Small intestine (tissue), 7 donors: ENCODE measurements at regions not wholly inside any gene's neighbourhood (a gene's known extent, or its start where the extent isn't known, plus 50 kb on each side); places are given as distances from the start of the nearest gene placed in this dataset.

ENCODE experiments used
- DNase-seq, 2 donors: peaks; one replicate each; pipeline versions ENCODE4 v3.0.0 to v3.0.0-alpha.2; 2013
- FAIRE-seq: peaks from 2 replicates; lab custom pipeline; 2012; peaks lifted over from hg19 to GRCh38; lab: Jason Lieb, UNC
- H3K27ac ChIP-seq, 3 donors: one replicate each; pipeline ENCODE4 v1.5.1; 2013; ENCODE audit warnings: low read length in 2 of 3, mild to moderate bottlenecking in 2 of 3, control low read depth in 1 of 3, inconsistent platforms in 1 of 3, low read depth in 1 of 3, moderate library complexity in 1 of 3
- H3K27me3 ChIP-seq, 3 donors: one replicate each; pipeline ENCODE4 v1.6.1; 2013; ENCODE audit warnings: low read length in 3 of 3, inconsistent platforms in 1 of 3; ENCODE audit not compliant: control insufficient read depth in 3 of 3, insufficient read depth in 3 of 3
- H3K36me3 ChIP-seq, 3 donors: one replicate each; pipeline ENCODE4 v1.6.1; 2013; ENCODE audit warnings: low read length in 3 of 3, inconsistent platforms in 1 of 3, low read depth in 1 of 3, mild to moderate bottlenecking in 1 of 3, moderate library complexity in 1 of 3; ENCODE audit not compliant: control insufficient read depth in 3 of 3, insufficient read depth in 2 of 3
- H3K4me1 ChIP-seq, 3 donors: one replicate each; pipeline ENCODE4 v1.6.1; 2013; ENCODE audit warnings: low read length in 2 of 3, inconsistent platforms in 1 of 3, low read depth in 1 of 3, mild to moderate bottlenecking in 1 of 3, moderate library complexity in 1 of 3; ENCODE audit not compliant: control insufficient read depth in 3 of 3, insufficient read depth in 2 of 3
- H3K4me3 ChIP-seq, 3 donors: one replicate each; pipeline ENCODE4 v1.5.1; 2013; ENCODE audit warnings: low read length in 3 of 3, control low read depth in 1 of 3, inconsistent platforms in 1 of 3, low read depth in 1 of 3, mild to moderate bottlenecking in 1 of 3, moderate library complexity in 1 of 3
- H3K9me3 ChIP-seq, 2 donors: one replicate each; pipeline ENCODE4 v1.6.1; 2013; ENCODE audit warnings: low read depth in 1 of 2, low read length in 1 of 2; ENCODE audit not compliant: control insufficient read depth in 2 of 2, insufficient read depth in 1 of 2
- WGBS, 3 donors: extraction: QIAGEN DNeasy Blood & Tissue Kit; methylation state at CpG; one replicate each; pipeline ENCODE4 v1.1.7; 2013; 5-methylcytosine and 5-hydroxymethylcytosine counted together
- donor health status: healthy with polysubstance abuse.
- donor health status: control.
- donor health status: control.
- donor health status: Bipolar disorder and iron deficiency.
- donor health status: healthy.

- DNase-seq: peak; percentile 68 to 72
- 0 to 1% (median 0%) methylated on average over 22 to 49 of the region's 49 CpGs for WGBS, 3 donors
- no peak for FAIRE-seq
- Histone ChIP-seq H3K27me3 (no peaks in the 10 kb centered on the region), H3K4me3 (peak overlapping the region; percentile 68 to 94 (median 78)), H3K27ac (peak overlapping the region; percentile 60 to 96 (median 77)), H3K4me1 (peaks cover under 1 to 58% (median 10%) of the 10 kb centered on the region in 3 donors), H3K36me3 (peaks cover 0 to 13% (median 0%) of the 10 kb centered on the region in 3 donors), H3K9me3 (no peaks in the 10 kb centered on the region)
Observed at GRCh38 chr16:85554114-85554888, 58.8 kb upstream of the GSE1 start.

GRCh38 chr16:85554889-85555718 is 58.0 kb upstream of the GSE1 start:
- Histone ChIP-seq H3K4me1 (peaks cover 3 to 61% (median 14%) of the 10 kb centered on the region in 3 donors), H3K9me3 (no peaks in the 10 kb centered on the region), H3K36me3 (peaks cover 0 to 10% (median 0%) of the 10 kb centered on the region in 3 donors), H3K4me3 (peak overlapping the region; percentile 68 to 94 (median 78)), H3K27me3 (no peaks in the 10 kb centered on the region), H3K27ac (peak overlapping the region; percentile 60 to 96 (median 77))
- FAIRE-seq (no peak), DNase-seq (peak; percentile 60 to 80)
- 0 to 1% (median 0%) methylated on average over 57 to 62 of the region's 62 CpGs for WGBS, 3 donors

- peak overlapping the region; percentile 68 to 94 (median 78) for H3K4me3 ChIP-seq
- FAIRE-seq (no peak), DNase-seq (peak; percentile 70 to 75)
- peak overlapping the region; percentile 60 to 92 (median 87) for H3K27ac ChIP-seq
- WGBS, 3 donors: 0% methylated on average over 43 of the region's 43 CpGs
- H3K4me1 ChIP-seq: peaks cover 3 to 54% (median 14%) of the 10 kb centered on the region in 3 donors
- no peaks in the 10 kb centered on the region for H3K9me3 ChIP-seq
- H3K36me3 ChIP-seq: peaks cover 0 to 8% (median 0%) of the 10 kb centered on the region in 3 donors
- H3K27me3 ChIP-seq: no peaks in the 10 kb centered on the region
Observed at GRCh38 chr16:85555719-85556455, 57.2 kb upstream of the GSE1 start.

- Histone ChIP-seq H3K4me1 (peaks cover 3 to 54% (median 14%) of the 10 kb centered on the region in 3 donors), H3K9me3 (no peaks in the 10 kb centered on the region), H3K27me3 (no peaks in the 10 kb centered on the region), H3K36me3 (peaks cover 0 to 15% (median 0%) of the 10 kb centered on the region in 3 donors), H3K4me3 (peak overlapping the region; percentile 68 to 94 (median 78)), H3K27ac (peak overlapping the region; percentile 85 to 92 (median 87))
- FAIRE-seq (no peak), DNase-seq (peak; percentile 71 to 81)
- whole genome bisulfite sequencing, 3 donors: 0 to 1% (median 0%) methylated on average over 55 to 65 of the region's 65 CpGs
Observed at GRCh38 chr16:85556456-85557082, 56.6 kb upstream of the GSE1 start.

GRCh38 chr16:85557083-85557970 is 55.8 kb upstream of the GSE1 start:
- FAIRE-seq (no peak), DNase-seq (peak; percentile 74 to 77)
- 0 to 5% (median 2%) methylated on average over 22 of the region's 22 CpGs for WGBS, 3 donors
- Histone ChIP-seq H3K9me3 (no peaks in the 10 kb centered on the region), H3K4me3 (peak overlapping the region; percentile 68 to 94 (median 78)), H3K36me3 (peaks cover 0 to 20% (median 0%) of the 10 kb centered on the region in 3 donors), H3K27ac (peak overlapping the region; percentile 85 to 92 (median 87)), H3K4me1 (peaks cover 3 to 58% (median 14%) of the 10 kb centered on the region in 3 donors), H3K27me3 (no peaks in the 10 kb centered on the region)

GRCh38 chr16:85557971-85558657 is 55.0 kb upstream of the GSE1 start:
- peak; percentile 86 to 91 for DNase-seq
- peak overlapping the region in 2 of 3 donors; percentile 68 to 78 for H3K4me3 ChIP-seq
- H3K4me1 ChIP-seq: peaks cover 3 to 60% (median 14%) of the 10 kb centered on the region in 3 donors
- H3K36me3 ChIP-seq: peaks cover 0 to 20% (median 0%) of the 10 kb centered on the region in 3 donors
- H3K27ac ChIP-seq: peak overlapping the region; percentile 85 to 92 (median 87)
- WGBS, 3 donors: 5 to 16% (median 13%) methylated on average over 13 of the region's 13 CpGs
- H3K27me3 ChIP-seq: no peaks in the 10 kb centered on the region
- no peaks in the 10 kb centered on the region for H3K9me3 ChIP-seq
- no peak for FAIRE-seq

GRCh38 chr16:85560932-85561247 is 52.2 kb upstream of the GSE1 start:
- DNase-seq (no peak), FAIRE-seq (no peak)
- Histone ChIP-seq H3K36me3 (peaks cover 0 to 40% (median 0%) of the 10 kb centered on the region in 3 donors), H3K4me3 (no peak overlapping the region), H3K9me3 (no peaks in the 10 kb centered on the region), H3K4me1 (peaks cover 3 to 66% (median 14%) of the 10 kb centered on the region in 3 donors), H3K27me3 (no peaks in the 10 kb centered on the region), H3K27ac (peak overlapping the region in 1 of 3 donors; percentile 13)
- 75 to 85% (median 81%) methylated on average over 7 of the region's 7 CpGs for WGBS, 3 donors
